ENCODE measurements at regions not wholly inside any gene's neighbourhood (a gene's known extent, or its start where the extent isn't known, plus 50 kb on each side); places are given as distances from the start of the nearest gene placed in this dataset.

DNA sequence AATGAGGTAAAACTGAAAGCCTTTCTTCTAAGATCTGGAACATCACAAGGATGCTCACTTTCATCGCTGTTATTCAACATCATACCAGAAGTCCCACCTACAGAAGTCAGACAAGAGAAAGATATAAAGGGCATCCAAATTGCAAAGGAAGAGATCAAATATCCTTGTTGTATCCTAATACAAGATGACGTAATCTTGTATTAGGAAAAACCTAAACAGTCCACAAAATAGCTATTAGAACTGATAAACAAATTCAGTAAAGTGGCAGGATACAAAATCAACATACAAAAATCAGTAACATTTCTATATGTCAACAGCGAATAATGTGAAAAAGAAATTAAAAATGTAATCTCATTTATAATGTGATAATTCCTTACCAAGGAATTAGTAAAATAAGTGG lies 195.1 kb upstream of the CBLB start:
- intact Hi-C loops (cut with DNase I; ENCODE audit: low total_unique reads), result no loop called here
- Histone ChIP-seq H3K4me3 (no peak overlapping the region), H3K27me3 (no peaks in the 10 kb centered on the region), H3K36me3 (no peaks in the 10 kb centered on the region), H3K4me1 (peaks cover 0 to 6% (median 0%) of the 10 kb centered on the region in 4 donors), H3K27ac (no peak overlapping the region), H3K9me3 (no peaks in the 10 kb centered on the region)
- TF ChIP-seq, protein P1, sequence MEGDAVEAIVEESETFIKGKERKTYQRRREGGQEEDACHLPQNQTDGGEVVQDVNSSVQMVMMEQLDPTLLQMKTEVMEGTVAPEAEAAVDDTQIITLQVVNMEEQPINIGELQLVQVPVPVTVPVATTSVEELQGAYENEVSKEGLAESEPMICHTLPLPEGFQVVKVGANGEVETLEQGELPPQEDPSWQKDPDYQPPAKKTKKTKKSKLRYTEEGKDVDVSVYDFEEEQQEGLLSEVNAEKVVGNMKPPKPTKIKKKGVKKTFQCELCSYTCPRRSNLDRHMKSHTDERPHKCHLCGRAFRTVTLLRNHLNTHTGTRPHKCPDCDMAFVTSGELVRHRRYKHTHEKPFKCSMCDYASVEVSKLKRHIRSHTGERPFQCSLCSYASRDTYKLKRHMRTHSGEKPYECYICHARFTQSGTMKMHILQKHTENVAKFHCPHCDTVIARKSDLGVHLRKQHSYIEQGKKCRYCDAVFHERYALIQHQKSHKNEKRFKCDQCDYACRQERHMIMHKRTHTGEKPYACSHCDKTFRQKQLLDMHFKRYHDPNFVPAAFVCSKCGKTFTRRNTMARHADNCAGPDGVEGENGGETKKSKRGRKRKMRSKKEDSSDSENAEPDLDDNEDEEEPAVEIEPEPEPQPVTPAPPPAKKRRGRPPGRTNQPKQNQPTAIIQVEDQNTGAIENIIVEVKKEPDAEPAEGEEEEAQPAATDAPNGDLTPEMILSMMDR (IDR thresholded peaks at IDR 0.05), result no peak
- no peak for TF ChIP-seq POLR2AphosphoS5 (IDR thresholded peaks at IDR 0.05)
- TF ChIP-seq POLR2A (IDR thresholded peaks at IDR 0.05), result no peak
- no peak for TF ChIP-seq EP300 (IDR thresholded peaks at IDR 0.05; ENCODE audit: low read depth)
- no peak for DNase-seq
- 94 to 97% methylated on average over 3 of the region's 3 CpGs for WGBS, 2 donors (ENCODE audit: low coverage in 1 of 2)
- in situ Hi-C loops (cut with MboI; ENCODE audit: low pct_ligation_motif_present in 1 of 4, low pct_unique_long_range_greater_than_20kb in 1 of 4, low sequenced_read_pairs in 3 of 4), result loop anchor here in 1 of 4 donors (25.0 kb wide), 1 partner anchor 98 kb away; no protein-coding TSS in a partner anchor

DNA sequence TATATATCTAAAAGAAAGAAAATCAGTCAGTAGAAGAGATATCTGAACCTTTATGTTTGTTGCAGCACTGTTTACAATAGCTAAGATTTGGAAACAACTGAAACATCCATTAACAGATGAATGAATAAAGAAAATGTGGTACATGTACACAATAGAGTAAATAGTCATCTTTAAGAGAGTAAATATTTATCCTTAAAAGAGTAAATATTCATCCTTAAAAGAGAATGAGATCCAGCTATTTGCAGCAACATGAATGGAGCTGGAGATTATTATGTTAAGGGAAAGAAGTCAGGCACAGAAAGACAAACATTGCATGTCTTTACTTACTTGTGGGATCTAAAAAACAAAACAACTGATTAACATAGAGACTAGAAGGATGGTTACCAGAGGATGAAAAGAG lies 197.0 kb upstream of the CBLB start:
- Histone ChIP-seq H3K27ac (no peak overlapping the region), H3K4me1 (peaks cover 0 to 6% (median 0%) of the 10 kb centered on the region in 4 donors), H3K9me3 (no peaks in the 10 kb centered on the region), H3K36me3 (no peaks in the 10 kb centered on the region), H3K27me3 (no peaks in the 10 kb centered on the region), H3K4me3 (no peak overlapping the region)
- in situ Hi-C loops (cut with MboI; ENCODE audit: low pct_ligation_motif_present in 1 of 4, low pct_unique_long_range_greater_than_20kb in 1 of 4, low sequenced_read_pairs in 3 of 4), result loop anchor here in 1 of 4 donors (25.0 kb wide), 1 partner anchor 96 kb away; no protein-coding TSS in a partner anchor
- TF ChIP-seq, protein P1 (IDR thresholded peaks at IDR 0.05), result no peak
- no peak for TF ChIP-seq POLR2A (IDR thresholded peaks at IDR 0.05)
- no peak for TF ChIP-seq POLR2AphosphoS5 (IDR thresholded peaks at IDR 0.05)
- TF ChIP-seq EP300 (IDR thresholded peaks at IDR 0.05; ENCODE audit: low read depth), result no peak
- DNase-seq, result no peak
- intact Hi-C loops (cut with DNase I; ENCODE audit: low total_unique reads), result no loop called here

DNA sequence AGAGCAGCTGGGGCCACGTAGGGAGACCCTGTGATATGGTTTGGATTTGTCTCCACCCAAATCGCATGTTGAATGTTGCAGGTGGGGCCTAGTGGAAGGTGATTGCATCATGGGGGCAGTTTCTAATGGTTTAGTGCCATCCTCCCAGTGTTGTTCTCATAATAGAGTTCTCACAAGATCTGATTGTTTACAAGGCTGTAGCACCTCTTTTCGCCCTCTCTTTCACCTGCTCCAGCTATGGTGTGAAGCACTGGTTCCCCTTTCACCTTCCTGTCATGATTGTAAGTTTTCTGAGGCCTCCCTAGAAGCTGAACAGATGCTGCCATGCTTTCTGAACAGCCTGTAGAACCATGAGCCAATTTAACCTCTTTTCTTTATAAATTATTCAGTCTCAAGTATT lies 198.9 kb upstream of the CBLB start:
- no peak overlapping the region for H3K27ac ChIP-seq
- H3K4me3 ChIP-seq, result no peak overlapping the region
- intact Hi-C loops (cut with DNase I; ENCODE audit: low total_unique reads), result no loop called here
- H3K36me3 ChIP-seq, result no peaks in the 10 kb centered on the region
- in situ Hi-C loops (cut with MboI; ENCODE audit: low pct_ligation_motif_present in 1 of 4, low pct_unique_long_range_greater_than_20kb in 1 of 4, low sequenced_read_pairs in 3 of 4), result loop anchor here in 1 of 4 donors (25.0 kb wide), 1 partner anchor 95 kb away; no protein-coding TSS in a partner anchor
- no peaks in the 10 kb centered on the region for H3K27me3 ChIP-seq
- 83 to 87% methylated on average over 1 to 3 of the region's 3 CpGs for WGBS, 2 donors (ENCODE audit: low coverage in 1 of 2)
- TF ChIP-seq EP300 (IDR thresholded peaks at IDR 0.05; ENCODE audit: low read depth), result no peak
- peaks cover 0 to 6% (median 0%) of the 10 kb centered on the region in 4 donors for H3K4me1 ChIP-seq
- H3K9me3 ChIP-seq, result no peaks in the 10 kb centered on the region
- no peak for DNase-seq

DNA sequence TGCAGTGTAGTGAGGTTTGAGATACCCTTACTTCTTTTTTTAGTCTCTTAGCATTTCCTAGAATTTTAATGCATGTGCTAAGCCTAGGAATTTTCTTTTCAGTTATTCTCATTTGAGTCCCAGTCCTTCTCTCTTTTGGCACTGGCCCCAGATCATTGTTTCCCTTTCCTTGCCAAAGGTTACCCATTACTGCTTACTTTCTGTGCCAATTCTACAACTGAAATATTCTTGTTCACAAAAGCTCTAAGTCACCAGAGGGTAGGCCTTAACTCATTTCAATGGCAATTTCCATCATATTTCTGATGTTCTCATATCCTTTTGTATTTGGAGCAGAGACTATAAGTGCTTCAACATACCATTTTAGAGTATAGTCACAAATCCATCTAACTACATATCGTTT lies 199.6 kb upstream of the CBLB start:
- no peak for DNase-seq
- Histone ChIP-seq H3K4me3 (no peak overlapping the region), H3K4me1 (peaks cover 0 to 6% (median 0%) of the 10 kb centered on the region in 4 donors), H3K36me3 (no peaks in the 10 kb centered on the region), H3K27me3 (no peaks in the 10 kb centered on the region), H3K27ac (no peak overlapping the region), H3K9me3 (no peaks in the 10 kb centered on the region)
- TF ChIP-seq EP300 (IDR thresholded peaks at IDR 0.05; ENCODE audit: low read depth) (no peak), POLR2A (IDR thresholded peaks at IDR 0.05) (no peak), POLR2AphosphoS5 (IDR thresholded peaks at IDR 0.05) (no peak)
- TF ChIP-seq, protein P1 (IDR thresholded peaks at IDR 0.05), result no peak
- intact Hi-C loops (cut with DNase I; ENCODE audit: low total_unique reads), result no loop called here
- in situ Hi-C loops (cut with MboI; ENCODE audit: low pct_ligation_motif_present in 1 of 4, low pct_unique_long_range_greater_than_20kb in 1 of 4, low sequenced_read_pairs in 3 of 4), result loop anchor here in 1 of 4 donors (25.0 kb wide), 1 partner anchor 94 kb away; no protein-coding TSS in a partner anchor
- 27 to 72% methylated on average over 1 of the region's 1 CpG for WGBS, 2 donors (ENCODE audit: low coverage in 1 of 2)

DNA sequence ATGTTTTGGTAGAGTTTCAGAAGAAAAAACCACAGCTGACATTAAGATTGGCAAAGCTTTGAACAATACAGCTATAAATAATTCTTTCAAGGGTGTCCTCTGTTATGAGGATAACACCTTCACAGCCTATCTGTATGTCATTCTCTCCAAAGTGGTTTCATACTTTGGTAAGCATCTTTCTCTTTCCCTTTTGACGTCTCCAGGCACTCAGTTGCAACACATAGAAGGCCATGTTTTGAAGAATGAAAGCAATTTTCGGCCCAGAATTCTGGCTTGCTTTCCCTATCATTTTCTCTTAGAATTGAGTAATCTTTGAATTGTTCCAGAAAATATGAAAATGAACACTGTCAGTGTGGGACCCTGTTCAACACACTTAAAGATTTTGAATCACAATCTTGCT lies 200.0 kb upstream of the CBLB start:
- TF ChIP-seq, protein P1 (IDR thresholded peaks at IDR 0.05), result no peak
- TF ChIP-seq EP300 (IDR thresholded peaks at IDR 0.05; ENCODE audit: low read depth) (no peak), POLR2AphosphoS5 (IDR thresholded peaks at IDR 0.05) (no peak), POLR2A (IDR thresholded peaks at IDR 0.05) (no peak)
- WGBS, 2 donors (ENCODE audit: low coverage in 1 of 2), result 54 to 60% methylated on average over 2 of the region's 2 CpGs
- Histone ChIP-seq H3K27ac (no peak overlapping the region), H3K4me1 (peaks cover 0 to 6% (median 0%) of the 10 kb centered on the region in 4 donors), H3K4me3 (no peak overlapping the region), H3K27me3 (no peaks in the 10 kb centered on the region), H3K9me3 (no peaks in the 10 kb centered on the region), H3K36me3 (no peaks in the 10 kb centered on the region)
- intact Hi-C loops (cut with DNase I; ENCODE audit: low total_unique reads), result no loop called here
- no peak for DNase-seq
- in situ Hi-C loops (cut with MboI; ENCODE audit: low pct_ligation_motif_present in 1 of 4, low pct_unique_long_range_greater_than_20kb in 1 of 4, low sequenced_read_pairs in 3 of 4), result loop anchor here in 1 of 4 donors (25.0 kb wide), 1 partner anchor 94 kb away; no protein-coding TSS in a partner anchor

Measured in transverse colon (tissue), 4 donors.